H1 (cell line): ENCODE measurements at regions not wholly inside any gene's neighbourhood (a gene's known extent, or its start where the extent isn't known, plus 50 kb on each side); places are given as distances from the start of the nearest gene placed in this dataset.

Experiments
- CTCF ChIA-PET: fragments of 300-600 bp; sonication (Branson Sonifier 250); formaldehyde crosslinking; loops from one replicate; lab custom pipeline; 2021; ENCODE audit not compliant: partially characterized antibody; lab: Charles Lee
- POLR2A ChIA-PET: fragments of 300-600 bp; sonication (Branson Sonifier 250); formaldehyde crosslinking; loops from one replicate; lab custom pipeline; 2021; ENCODE audit warnings: inconsistent platforms; ENCODE audit not compliant: partially characterized antibody; lab: Charles Lee
- DNase-seq, 2 experiments: peaks; one replicate each; pipeline versions ENCODE4 v3.0.0 to v3.0.0-alpha.2; 2010 to 2022; ENCODE audit warnings: low spot score in 2 of 2, low read depth in 1 of 2, mixed read lengths in 1 of 2
- FAIRE-seq: peaks from 2 replicates; lab custom pipeline; 2011; peaks lifted over from hg19 to GRCh38; lab: Jason Lieb, UNC
- H2AFZ ChIP-seq: 2 replicates; pipeline ENCODE4 v1.8.1; 2012; ENCODE audit warnings: low read length, inconsistent platforms
- H2AK5ac ChIP-seq: 2 replicates; pipeline ENCODE4 v1.6.1; 2013; ENCODE audit warnings: low read depth, low read length
- H2BK120ac ChIP-seq: replicated peaks from 2 replicates; pipeline ENCODE3; 2013; ENCODE audit warnings: low read depth, low read length, inconsistent platforms
- H2BK12ac ChIP-seq: 2 replicates; pipeline ENCODE4 v1.6.1; 2013; ENCODE audit warnings: low read depth, low read length
- H2BK15ac ChIP-seq: 2 replicates; pipeline ENCODE4 v1.6.1; 2013; ENCODE audit warnings: low read length
- H2BK20ac ChIP-seq: 2 replicates; pipeline ENCODE4 v1.6.1; 2013; ENCODE audit warnings: low read length
- H2BK5ac ChIP-seq: 2 replicates; pipeline ENCODE4 v1.6.1; 2013; ENCODE audit warnings: low read depth, low read length
- H3K14ac ChIP-seq: 2 replicates; pipeline ENCODE4 v1.6.1; 2013; ENCODE audit warnings: inconsistent platforms; ENCODE audit not compliant: insufficient read length
- H3K18ac ChIP-seq: 2 replicates; pipeline ENCODE4 v1.6.1; 2013; ENCODE audit warnings: low read length; ENCODE audit errors: extremely low read depth
- H3K23ac ChIP-seq: 2 replicates; pipeline ENCODE4 v1.6.1; 2013; ENCODE audit warnings: inconsistent platforms; ENCODE audit not compliant: insufficient read length
- H3K23me2 ChIP-seq: 2 replicates; pipeline ENCODE4 v1.6.1; 2013; ENCODE audit warnings: low read depth, low read length
- H3K27ac ChIP-seq: 2 replicates; pipeline ENCODE4 v1.6.1; 2011; ENCODE audit warnings: low read depth, low read length, inconsistent platforms
- H3K27me3 ChIP-seq, 4 experiments: replicated peaks in 1 of 4; 1 replicate in 1 of 4; 2 replicates in 3 of 4; pipeline versions ENCODE4 v1.6.1 to v1.8.1; 2011 to 2013; ENCODE audit warnings: low read length in 3 of 4, mild to moderate bottlenecking in 3 of 4, inconsistent platforms in 2 of 4, mixed read lengths in 2 of 4, moderate library complexity in 1 of 4; ENCODE audit not compliant: control insufficient read depth in 3 of 4, insufficient read depth in 3 of 4; ENCODE audit errors: extremely low read depth in 1 of 4
- H3K36me3 ChIP-seq, 4 experiments: 2 replicates each; pipeline versions ENCODE4 v1.6.1 to v1.8.1; 2011 to 2013; ENCODE audit warnings: mild to moderate bottlenecking in 4 of 4, low read length in 3 of 4, moderate library complexity in 2 of 4, control low read depth in 1 of 4, inconsistent platforms in 1 of 4; ENCODE audit not compliant: insufficient read depth in 4 of 4, control insufficient read depth in 2 of 4
- H3K4ac ChIP-seq: replicated peaks from 2 replicates; pipeline ENCODE3; 2013; ENCODE audit warnings: low read length, low read depth, mixed read lengths, inconsistent platforms; ENCODE audit not compliant: insufficient read length
- H3K4me1 ChIP-seq, 4 experiments: replicated peaks in 1 of 4; 1 replicate in 1 of 4; 2 replicates in 3 of 4; pipeline versions ENCODE4 v1.6.1 to v1.8.1; 2011 to 2013; ENCODE audit warnings: low read length in 3 of 4, inconsistent platforms in 2 of 4, mixed read lengths in 1 of 4; ENCODE audit not compliant: insufficient read depth in 4 of 4, control insufficient read depth in 3 of 4
- H3K4me2 ChIP-seq, 2 experiments: 2 replicates each; pipeline versions ENCODE4 v1.6.1 to v1.8.1; 2011 to 2013; ENCODE audit warnings: low read depth in 2 of 2, low read length in 2 of 2, control low read depth in 1 of 2, inconsistent platforms in 1 of 2, mild to moderate bottlenecking in 1 of 2; ENCODE audit not compliant: insufficient read depth in 1 of 2
- H3K4me3 ChIP-seq, 4 experiments: fragments of 200-600, 300-600 bp in 1 of 4; sonication (generic), shearing (Covaris generic), sonication (Bioruptor Twin) in 1 of 4; 2 replicates each; pipeline versions ENCODE4 v1.5.1 to v1.8.1; 2011 to 2016; ENCODE audit warnings: low read length in 4 of 4, low read depth in 3 of 4, control low read depth in 2 of 4, inconsistent platforms in 2 of 4, mild to moderate bottlenecking in 2 of 4, mixed read lengths in 1 of 4, moderate library complexity in 1 of 4; ENCODE audit not compliant: insufficient read depth in 2 of 4; ENCODE audit errors: extremely low read depth in 1 of 4
- H3K56ac ChIP-seq: replicated peaks from 2 replicates; pipeline ENCODE3; 2013; ENCODE audit warnings: low read depth, mild to moderate bottlenecking, mixed read lengths, low read length, inconsistent platforms; ENCODE audit not compliant: insufficient read length
- H3K79me1 ChIP-seq: 2 replicates; pipeline ENCODE4 v1.6.1; 2013; ENCODE audit warnings: low read depth, low read length, control low read depth
- H3K79me2 ChIP-seq, 2 experiments: 2 replicates each; pipeline versions ENCODE4 v1.6.1 to v1.8.1; 2012 to 2013; ENCODE audit warnings: low read length in 2 of 2, mild to moderate bottlenecking in 2 of 2, inconsistent platforms in 1 of 2; ENCODE audit not compliant: insufficient read depth in 2 of 2, control insufficient read depth in 1 of 2
- H3K9ac ChIP-seq, 4 experiments: replicated peaks in 1 of 4; 1 replicate in 1 of 4; 2 replicates in 3 of 4; pipeline versions ENCODE4 v1.6.1 to v1.8.1; 2011 to 2013; ENCODE audit warnings: low read depth in 3 of 4, low read length in 3 of 4, control low read depth in 2 of 4, mild to moderate bottlenecking in 2 of 4, moderate library complexity in 2 of 4, inconsistent platforms in 1 of 4; ENCODE audit errors: extremely low read depth in 1 of 4
- H3K9me3 ChIP-seq, 2 experiments: 2 replicates each; pipeline versions ENCODE4 v1.6.1 to v1.8.1; 2012 to 2013; ENCODE audit warnings: mild to moderate bottlenecking in 2 of 2, moderate library complexity in 2 of 2, control low read depth in 1 of 2, inconsistent platforms in 1 of 2, low read depth in 1 of 2, low read length in 1 of 2, mixed read lengths in 1 of 2; ENCODE audit not compliant: insufficient read depth in 2 of 2
- H4K20me1 ChIP-seq, 2 experiments: replicated peaks in 1 of 2; 2 replicates each; pipeline versions ENCODE3 to v1.8.1; 2011 to 2013; ENCODE audit warnings: inconsistent platforms in 2 of 2, low read length in 2 of 2, mild to moderate bottlenecking in 1 of 2; ENCODE audit not compliant: insufficient read depth in 2 of 2, control insufficient read depth in 1 of 2
- H4K5ac ChIP-seq: 2 replicates; pipeline ENCODE4 v1.6.1; 2013; ENCODE audit warnings: low read length, low read depth, mixed read lengths, inconsistent platforms; ENCODE audit not compliant: insufficient read length
- H4K8ac ChIP-seq: 2 replicates; pipeline ENCODE4 v1.8.0; 2013; ENCODE audit warnings: mild to moderate bottlenecking, moderate library complexity, low read length, inconsistent platforms; ENCODE audit not compliant: insufficient read depth; ENCODE audit errors: extremely low read depth
- H4K91ac ChIP-seq: replicated peaks from 2 replicates; pipeline ENCODE3; 2013; ENCODE audit warnings: low read length, mixed read lengths, inconsistent platforms; ENCODE audit not compliant: insufficient read length
- ATF3 ChIP-seq: IDR thresholded peaks from 2 replicates; pipeline ENCODE4 v1.6.1; 2011; ENCODE audit warnings: low read depth, mild to moderate bottlenecking, low read length; ENCODE audit not compliant: insufficient read depth
- CEBPB ChIP-seq: IDR thresholded peaks from 2 replicates; pipeline ENCODE4 v1.6.1; 2012; ENCODE audit warnings: low read depth, low read length
- CTCF ChIP-seq, 3 experiments: IDR thresholded peaks; 1 replicate in 2 of 3; 2 replicates in 1 of 3; pipeline versions ENCODE4 v1.5.1 to v1.6.1; 2011; ENCODE audit warnings: low read length in 3 of 3, mild to moderate bottlenecking in 3 of 3, inconsistent platforms in 2 of 3, low read depth in 1 of 3, moderate library complexity in 1 of 3; ENCODE audit not compliant: insufficient read depth in 1 of 3; ENCODE audit errors: control extremely low read depth in 1 of 3
- EGR1 ChIP-seq: IDR thresholded peaks from 2 replicates; pipeline ENCODE4 v1.6.1; 2011; ENCODE audit warnings: low read depth, low read length, borderline replicate concordance
- KDM1A ChIP-seq: fragments of 200-600, 300-600 bp; sonication (generic); IDR thresholded peaks from 2 replicates; pipeline ENCODE4 v1.7.1; 2016; ENCODE audit warnings: mild to moderate bottlenecking, low read length, borderline replicate concordance
- NANOG ChIP-seq: IDR thresholded peaks from 2 replicates; pipeline ENCODE4 v1.6.1; 2011; ENCODE audit warnings: low read length, low read depth, mild to moderate bottlenecking, inconsistent platforms; ENCODE audit not compliant: insufficient read depth, poor library complexity, severe bottlenecking
- RBBP5 ChIP-seq: IDR thresholded peaks from 2 replicates; pipeline ENCODE4 v1.7.1; 2012; ENCODE audit warnings: low read depth, mild to moderate bottlenecking, inconsistent platforms, low read length, moderate library complexity, borderline replicate concordance
- RXRA ChIP-seq: IDR thresholded peaks from 2 replicates; pipeline ENCODE4 v1.6.1; 2011; ENCODE audit warnings: low read depth, mild to moderate bottlenecking, low read length, moderate library complexity; ENCODE audit not compliant: insufficient read depth
- TAF1 ChIP-seq: IDR thresholded peaks from 2 replicates; pipeline ENCODE4 v1.6.1; 2011; ENCODE audit warnings: mild to moderate bottlenecking, low read depth, low read length
- TEAD4 ChIP-seq: IDR thresholded peaks from 2 replicates; pipeline ENCODE4 v1.6.1; 2012; ENCODE audit warnings: low read depth, low read length, inconsistent platforms, mixed read lengths
- WGBS, 2 experiments: shearing (Covaris generic) in 1 of 2; methylation state at CpG; one replicate each; pipeline versions ENCODE4 v1.1.6 to v1.1.7; 2013 to 2015; ENCODE audit warnings: low lambda C conversion rate in 2 of 2, mixed read lengths in 2 of 2, inconsistent platforms in 1 of 2, low coverage in 1 of 2, missing lambda C conversion rate in 1 of 2; ENCODE audit not compliant: insufficient replicate concordance in 2 of 2, insufficient coverage in 1 of 2, insufficient read length in 1 of 2; ENCODE audit errors: extremely low coverage in 1 of 2, missing lambda C conversion rate in 1 of 2; 5-methylcytosine and 5-hydroxymethylcytosine counted together

- no peak for DNase-seq
- H3K23me2 ChIP-seq: no peaks in the 10 kb centered on the region
- no peak overlapping the region for H3K56ac ChIP-seq
- no peak overlapping the region for H3K14ac ChIP-seq
- H3K79me2 ChIP-seq: no peaks in the 10 kb centered on the region
- no peaks in the 10 kb centered on the region for H4K20me1 ChIP-seq
- no peak overlapping the region for H4K91ac ChIP-seq
- H3K4me1 ChIP-seq: no peaks in the 10 kb centered on the region
- no peak overlapping the region for H2AK5ac ChIP-seq
- H3K4me3 ChIP-seq: no peak overlapping the region
- H3K36me3 ChIP-seq: no peaks in the 10 kb centered on the region
- no peak overlapping the region for H2AFZ ChIP-seq
- H3K23ac ChIP-seq: no peak overlapping the region
- 89% methylated on average over 5 of the region's 5 CpGs; no CpG with 5 or more reads in 1 of the 2 experiments for WGBS, 2 experiments
- H2BK120ac ChIP-seq: no peak overlapping the region
- no peak overlapping the region for H4K5ac ChIP-seq
- no peak overlapping the region for H3K18ac ChIP-seq
- no peak overlapping the region for H2BK5ac ChIP-seq
- H2BK20ac ChIP-seq: no peak overlapping the region
- POLR2A ChIA-PET: no interaction called here
- H2BK12ac ChIP-seq: no peak overlapping the region
- H2BK15ac ChIP-seq: no peak overlapping the region
- H3K27me3 ChIP-seq: no peaks in the 10 kb centered on the region
- H3K9ac ChIP-seq: no peak overlapping the region
- no peaks in the 10 kb centered on the region for H3K9me3 ChIP-seq
- no peak overlapping the region for H4K8ac ChIP-seq
- FAIRE-seq: no peak
- H3K4me2 ChIP-seq: no peak overlapping the region
- CTCF ChIA-PET: interaction anchor here (1.1 kb wide), 1 partner anchor 22 kb away, joined by 3 read pairs; no protein-coding TSS in a partner anchor
- no peaks in the 10 kb centered on the region for H3K79me1 ChIP-seq
- H3K4ac ChIP-seq: no peak overlapping the region
- no peak overlapping the region for H3K27ac ChIP-seq
- TF ChIP-seq EGR1 (no peak), TEAD4 (no peak), CTCF (IDR thresholded peaks at IDR 0.05; ENCODE audit: control extremely low read depth in 1 of 3, insufficient read depth in 1 of 3, low read depth in 1 of 3, low read length in 3 of 3) (no peak), CEBPB (no peak), RBBP5 (no peak), ATF3 (no peak), KDM1A (no peak), RXRA (no peak), TAF1 (no peak), NANOG (no peak)
Observed at GRCh38 chr10:4677296-4678021, 148.5 kb upstream of the AKR1E2 start.
